22Rv1 (cell line): ENCODE measurements at regions not wholly inside any gene's neighbourhood (a gene's known extent, or its start where the extent isn't known, plus 50 kb on each side); places are given as distances from the start of the nearest gene placed in this dataset.

Experiments
- ZFX ChIP-seq: fragments of 450-650 bp; IDR thresholded peaks from 2 replicates; pipeline ENCODE4 v1.6.1; 2017; ENCODE audit warnings: antibody characterized with exemption, borderline replicate concordance
- TF ChIP-seq, protein P1 (sequence below): fragments of 450-650 bp; IDR thresholded peaks from 2 replicates; pipeline ENCODE4 v1.5.1; 2017; ENCODE audit warnings: mild to moderate bottlenecking

DNA sequence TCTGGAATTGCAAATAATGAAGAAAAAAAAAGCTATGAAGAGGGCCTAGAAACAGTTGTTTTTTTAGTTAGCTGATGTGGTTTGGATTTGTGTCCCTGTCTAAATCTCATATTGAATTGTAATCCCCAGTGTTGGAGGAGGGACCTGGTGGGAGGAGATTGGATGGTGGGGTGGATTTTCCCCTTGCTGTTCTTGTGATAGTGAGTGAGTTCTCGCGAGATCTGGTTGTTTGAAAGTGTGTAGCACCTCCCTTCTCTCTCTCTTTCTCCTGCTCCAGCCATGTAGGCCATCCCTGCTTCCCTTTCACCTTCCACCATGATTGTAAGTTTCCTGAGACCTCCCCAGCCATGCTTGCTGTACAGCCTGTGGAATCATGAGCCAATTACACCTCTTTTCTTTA lies 126.1 kb downstream of the ASCL4 start:
- TF ChIP-seq, protein P1, sequence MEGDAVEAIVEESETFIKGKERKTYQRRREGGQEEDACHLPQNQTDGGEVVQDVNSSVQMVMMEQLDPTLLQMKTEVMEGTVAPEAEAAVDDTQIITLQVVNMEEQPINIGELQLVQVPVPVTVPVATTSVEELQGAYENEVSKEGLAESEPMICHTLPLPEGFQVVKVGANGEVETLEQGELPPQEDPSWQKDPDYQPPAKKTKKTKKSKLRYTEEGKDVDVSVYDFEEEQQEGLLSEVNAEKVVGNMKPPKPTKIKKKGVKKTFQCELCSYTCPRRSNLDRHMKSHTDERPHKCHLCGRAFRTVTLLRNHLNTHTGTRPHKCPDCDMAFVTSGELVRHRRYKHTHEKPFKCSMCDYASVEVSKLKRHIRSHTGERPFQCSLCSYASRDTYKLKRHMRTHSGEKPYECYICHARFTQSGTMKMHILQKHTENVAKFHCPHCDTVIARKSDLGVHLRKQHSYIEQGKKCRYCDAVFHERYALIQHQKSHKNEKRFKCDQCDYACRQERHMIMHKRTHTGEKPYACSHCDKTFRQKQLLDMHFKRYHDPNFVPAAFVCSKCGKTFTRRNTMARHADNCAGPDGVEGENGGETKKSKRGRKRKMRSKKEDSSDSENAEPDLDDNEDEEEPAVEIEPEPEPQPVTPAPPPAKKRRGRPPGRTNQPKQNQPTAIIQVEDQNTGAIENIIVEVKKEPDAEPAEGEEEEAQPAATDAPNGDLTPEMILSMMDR, result no peak
- TF ChIP-seq ZFX, result no peak
